ENCODE measurements at regions not wholly inside any gene's neighbourhood (a gene's known extent, or its start where the extent isn't known, plus 50 kb on each side); places are given as distances from the start of the nearest gene placed in this dataset.

- no peaks in the 10 kb centered on the region for H3K4me1 ChIP-seq (ENCODE audit: insufficient read depth, low read length)
- no peaks in the 10 kb centered on the region for H3K36me3 ChIP-seq (ENCODE audit: insufficient read depth, low read length)
- no peaks in the 10 kb centered on the region for H3K9me3 ChIP-seq (ENCODE audit: control insufficient read depth, insufficient read depth, low read length)
- H3K9ac ChIP-seq (ENCODE audit: low read depth, low read length), result no peak overlapping the region
Observed at GRCh38 chr3:25041871-25042584, 386.0 kb upstream of the RARB start.

GRCh38 chr3:25043177-25043576 lies 384.9 kb upstream of the RARB start:
- Histone ChIP-seq H3K9ac (ENCODE audit: low read depth, low read length) (no peak overlapping the region), H3K9me3 (ENCODE audit: control insufficient read depth, insufficient read depth, low read length) (no peaks in the 10 kb centered on the region), H3K4me1 (ENCODE audit: insufficient read depth, low read length) (no peaks in the 10 kb centered on the region), H3K36me3 (ENCODE audit: insufficient read depth, low read length) (no peaks in the 10 kb centered on the region)

GRCh38 chr3:25043749-25044148 lies 384.3 kb upstream of the RARB start:
- Histone ChIP-seq H3K9me3 (ENCODE audit: control insufficient read depth, insufficient read depth, low read length) (no peaks in the 10 kb centered on the region), H3K9ac (ENCODE audit: low read depth, low read length) (no peak overlapping the region), H3K36me3 (ENCODE audit: insufficient read depth, low read length) (no peaks in the 10 kb centered on the region), H3K4me1 (ENCODE audit: insufficient read depth, low read length) (no peaks in the 10 kb centered on the region)

GRCh38 chr3:25044762-25045710 lies 383.0 kb upstream of the RARB start:
- Histone ChIP-seq H3K4me1 (ENCODE audit: insufficient read depth, low read length) (no peaks in the 10 kb centered on the region), H3K9me3 (ENCODE audit: control insufficient read depth, insufficient read depth, low read length) (no peaks in the 10 kb centered on the region), H3K36me3 (ENCODE audit: insufficient read depth, low read length) (no peaks in the 10 kb centered on the region), H3K9ac (ENCODE audit: low read depth, low read length) (no peak overlapping the region)

GRCh38 chr3:25046911-25047771 lies 380.9 kb upstream of the RARB start:
- H3K36me3 ChIP-seq (ENCODE audit: insufficient read depth, low read length), result no peaks in the 10 kb centered on the region
- no peaks in the 10 kb centered on the region for H3K9me3 ChIP-seq (ENCODE audit: control insufficient read depth, insufficient read depth, low read length)
- H3K4me1 ChIP-seq (ENCODE audit: insufficient read depth, low read length), result no peaks in the 10 kb centered on the region
- H3K9ac ChIP-seq (ENCODE audit: low read depth, low read length), result no peak overlapping the region

GRCh38 chr3:25049304-25049703 lies 378.8 kb upstream of the RARB start:
- Histone ChIP-seq H3K36me3 (ENCODE audit: insufficient read depth, low read length) (no peaks in the 10 kb centered on the region), H3K4me1 (ENCODE audit: insufficient read depth, low read length) (no peaks in the 10 kb centered on the region), H3K9ac (ENCODE audit: low read depth, low read length) (no peak overlapping the region), H3K9me3 (ENCODE audit: control insufficient read depth, insufficient read depth, low read length) (no peaks in the 10 kb centered on the region)

- no peak overlapping the region for H3K9ac ChIP-seq (ENCODE audit: low read depth, low read length)
Observed at GRCh38 chr3:25053360-25053759, 374.7 kb upstream of the RARB start.

GRCh38 chr3:25056036-25056755 lies 371.9 kb upstream of the RARB start:
- Histone ChIP-seq H3K9ac (ENCODE audit: low read depth, low read length) (no peak overlapping the region), H3K9me3 (ENCODE audit: control insufficient read depth, insufficient read depth, low read length) (no peaks in the 10 kb centered on the region), H3K4me1 (ENCODE audit: insufficient read depth, low read length) (no peaks in the 10 kb centered on the region), H3K36me3 (ENCODE audit: insufficient read depth, low read length) (no peaks in the 10 kb centered on the region)

More at GRCh38 chr3:25053360-25053759, 374.7 kb upstream of the RARB start:
- no peaks in the 10 kb centered on the region for H3K4me1 ChIP-seq (ENCODE audit: insufficient read depth, low read length)
- H3K9me3 ChIP-seq (ENCODE audit: control insufficient read depth, insufficient read depth, low read length), result no peaks in the 10 kb centered on the region
- H3K36me3 ChIP-seq (ENCODE audit: insufficient read depth, low read length), result no peaks in the 10 kb centered on the region

GRCh38 chr3:25056803-25057351 lies 371.2 kb upstream of the RARB start:
- no peaks in the 10 kb centered on the region for H3K36me3 ChIP-seq (ENCODE audit: insufficient read depth, low read length)
- H3K4me1 ChIP-seq (ENCODE audit: insufficient read depth, low read length), result no peaks in the 10 kb centered on the region
- H3K9ac ChIP-seq (ENCODE audit: low read depth, low read length), result no peak overlapping the region
- no peaks in the 10 kb centered on the region for H3K9me3 ChIP-seq (ENCODE audit: control insufficient read depth, insufficient read depth, low read length)

GRCh38 chr3:25057379-25057778 lies 370.7 kb upstream of the RARB start:
- H3K9ac ChIP-seq (ENCODE audit: low read depth, low read length), result no peak overlapping the region
- no peaks in the 10 kb centered on the region for H3K36me3 ChIP-seq (ENCODE audit: insufficient read depth, low read length)
- H3K4me1 ChIP-seq (ENCODE audit: insufficient read depth, low read length), result no peaks in the 10 kb centered on the region
- no peaks in the 10 kb centered on the region for H3K9me3 ChIP-seq (ENCODE audit: control insufficient read depth, insufficient read depth, low read length)

- Histone ChIP-seq H3K36me3 (ENCODE audit: insufficient read depth, low read length) (no peaks in the 10 kb centered on the region), H3K9me3 (ENCODE audit: control insufficient read depth, insufficient read depth, low read length) (no peaks in the 10 kb centered on the region), H3K4me1 (ENCODE audit: insufficient read depth, low read length) (no peaks in the 10 kb centered on the region), H3K9ac (ENCODE audit: low read depth, low read length) (no peak overlapping the region)
Observed at GRCh38 chr3:25064681-25065080, 363.4 kb upstream of the RARB start.

GRCh38 chr3:25069970-25070369 lies 358.1 kb upstream of the RARB start:
- Histone ChIP-seq H3K9ac (ENCODE audit: low read depth, low read length) (no peak overlapping the region), H3K36me3 (ENCODE audit: insufficient read depth, low read length) (no peaks in the 10 kb centered on the region), H3K4me1 (ENCODE audit: insufficient read depth, low read length) (no peaks in the 10 kb centered on the region), H3K9me3 (ENCODE audit: control insufficient read depth, insufficient read depth, low read length) (no peaks in the 10 kb centered on the region)

- Histone ChIP-seq H3K9me3 (ENCODE audit: control insufficient read depth, insufficient read depth, low read length) (no peaks in the 10 kb centered on the region), H3K4me1 (ENCODE audit: insufficient read depth, low read length) (no peaks in the 10 kb centered on the region), H3K9ac (ENCODE audit: low read depth, low read length) (no peak overlapping the region), H3K36me3 (ENCODE audit: insufficient read depth, low read length) (no peaks in the 10 kb centered on the region)
Observed at GRCh38 chr3:25071846-25072245, 356.2 kb upstream of the RARB start.

Data from ES-I3 (cell line).